IMR-90 (cell line): ENCODE measurements at regions not wholly inside any gene's neighbourhood (a gene's known extent, or its start where the extent isn't known, plus 50 kb on each side); places are given as distances from the start of the nearest gene placed in this dataset.
A peak's percentile ranks its signal among the peaks of the same experiment; 100 is the strongest.

Experiments used
- ATAC-seq: fragments of 200-7000 bp; cut with Tn5 transposase; 2 replicates; pipeline ENCODE4 v1.9.1; 2020; ENCODE audit warnings: low read depth, mild to moderate bottlenecking, moderate library complexity
- BruUV-seq: library from RNA; stranded (reverse); fragments of 400-500 nt; replicated peaks from 2 replicates; lab custom pipeline; 2021; lab: Mats Ljungman, UMichigan
- CTCF ChIA-PET: fragments of 300-600 bp; formaldehyde crosslinking; extraction: SDS; loops from one replicate; lab custom pipeline; 2021; ENCODE audit warnings: antibody characterized with exemption; lab: Yijun Ruan, JAX
- POLR2A ChIA-PET: fragments of 300-600 bp; sonication (Branson Sonifier 250); formaldehyde crosslinking; loops from one replicate; lab custom pipeline; 2022; ENCODE audit warnings: antibody characterized with exemption; ENCODE audit not compliant: unreplicated experiment; lab: Charles Lee
- DNase-seq: peaks from one replicate; pipeline ENCODE4 v3.0.0; 2013
- H2AFZ ChIP-seq: replicated peaks from 2 replicates; pipeline ENCODE3; 2013; ENCODE audit warnings: low read length, mild to moderate bottlenecking; ENCODE audit not compliant: poor library complexity
- H2AK5ac ChIP-seq: 2 replicates; pipeline ENCODE4 v1.6.1; 2013; ENCODE audit warnings: low read depth, low read length, inconsistent platforms
- H2AK9ac ChIP-seq: replicated peaks from 2 replicates; pipeline ENCODE3; 2013; ENCODE audit warnings: mild to moderate bottlenecking, low read depth, low read length, moderate library complexity; ENCODE audit not compliant: poor library complexity
- H2BK120ac ChIP-seq: 2 replicates; pipeline ENCODE4 v1.6.1; 2013; ENCODE audit warnings: low read depth, low read length, inconsistent platforms
- H2BK15ac ChIP-seq: 3 replicates; pipeline ENCODE4 v1.6.1; 2013; ENCODE audit warnings: low read depth, low read length, inconsistent platforms
- H2BK20ac ChIP-seq: 2 replicates; pipeline ENCODE4 v1.6.1; 2013; ENCODE audit warnings: low read depth, mild to moderate bottlenecking, inconsistent platforms, low read length, moderate library complexity
- H2BK5ac ChIP-seq: 2 replicates; pipeline ENCODE4 v1.6.1; 2013; ENCODE audit warnings: mild to moderate bottlenecking, low read depth, low read length, inconsistent platforms; ENCODE audit not compliant: poor library complexity, severe bottlenecking
- H3K14ac ChIP-seq: replicated peaks from 2 replicates; pipeline ENCODE4 v1.6.1; 2013; ENCODE audit warnings: low read depth, low read length, inconsistent platforms
- H3K18ac ChIP-seq: 2 replicates; pipeline ENCODE4 v1.6.1; 2013; ENCODE audit warnings: low read depth, low read length, control low read depth
- H3K23ac ChIP-seq: 2 replicates; pipeline ENCODE4 v1.6.1; 2013; ENCODE audit warnings: low read depth, low read length, inconsistent platforms
- H3K27ac ChIP-seq: 2 replicates; pipeline ENCODE4 v1.5.1; 2013; ENCODE audit warnings: mild to moderate bottlenecking, control low read depth, low read length; ENCODE audit not compliant: insufficient read depth
- H3K27me3 ChIP-seq: 2 replicates; pipeline ENCODE4 v1.6.1; 2013; ENCODE audit warnings: low read length; ENCODE audit not compliant: control insufficient read depth, insufficient read depth
- H3K36me3 ChIP-seq: 2 replicates; pipeline ENCODE4 v1.6.1; 2013; ENCODE audit warnings: low read length, mixed read lengths; ENCODE audit not compliant: control insufficient read depth, insufficient read depth
- H3K4ac ChIP-seq: 2 replicates; pipeline ENCODE4 v1.6.1; 2013; ENCODE audit warnings: low read depth, low read length, inconsistent platforms
- H3K4me1 ChIP-seq: 2 replicates; pipeline ENCODE4 v1.6.1; 2013; ENCODE audit warnings: low read length, mixed read lengths; ENCODE audit not compliant: control insufficient read depth, insufficient read depth
- H3K4me2 ChIP-seq: 2 replicates; pipeline ENCODE4 v1.6.1; 2013; ENCODE audit warnings: low read depth, mild to moderate bottlenecking, control low read depth, low read length, moderate library complexity
- H3K4me3 ChIP-seq: 2 replicates; pipeline ENCODE4 v1.5.1; 2013; ENCODE audit warnings: low read depth, mild to moderate bottlenecking, control low read depth, low read length, moderate library complexity; ENCODE audit not compliant: insufficient read depth
- H3K56ac ChIP-seq: 2 replicates; pipeline ENCODE4 v1.6.1; 2013; ENCODE audit warnings: low read length, inconsistent platforms; ENCODE audit not compliant: insufficient read depth; ENCODE audit errors: extremely low read depth
- H3K79me1 ChIP-seq, 2 experiments: 2 replicates each; pipeline ENCODE4 v1.6.1; 2013; ENCODE audit warnings: low read length in 2 of 2, inconsistent platforms in 1 of 2, low read depth in 1 of 2
- H3K9ac ChIP-seq: 2 replicates; pipeline ENCODE4 v1.6.1; 2013; ENCODE audit warnings: low read depth, low read length, control low read depth
- H3K9me1 ChIP-seq: 2 replicates; pipeline ENCODE4 v1.6.1; 2013; ENCODE audit warnings: low read length, inconsistent platforms; ENCODE audit not compliant: insufficient read depth
- H3K9me3 ChIP-seq: 2 replicates; pipeline ENCODE4 v1.6.1; 2013; ENCODE audit warnings: low read length; ENCODE audit not compliant: control insufficient read depth, insufficient read depth
- H4K20me1 ChIP-seq: 2 replicates; pipeline ENCODE4 v1.6.1; 2013; ENCODE audit warnings: low read length, inconsistent platforms; ENCODE audit not compliant: insufficient read depth
- H4K5ac ChIP-seq: 2 replicates; pipeline ENCODE4 v1.6.1; 2013; ENCODE audit warnings: mild to moderate bottlenecking, low read depth, low read length, control low read depth
- H4K8ac ChIP-seq, 2 experiments: 2 replicates each; pipeline ENCODE4 v1.6.1; 2013; ENCODE audit warnings: low read depth in 2 of 2, low read length in 2 of 2, control low read depth in 1 of 2, inconsistent platforms in 1 of 2
- H4K91ac ChIP-seq: 2 replicates; pipeline ENCODE4 v1.6.1; 2013; ENCODE audit warnings: low read depth, low read length, inconsistent platforms; ENCODE audit not compliant: insufficient read depth
- CHD1 ChIP-seq: IDR thresholded peaks from 2 replicates; pipeline ENCODE4 v1.6.1; 2012; ENCODE audit warnings: low read depth, low read length, improper control_type of control experiment
- MAFK ChIP-seq: IDR thresholded peaks from 2 replicates; pipeline ENCODE4 v1.6.1; 2012; ENCODE audit warnings: low read depth, low read length, improper control_type of control experiment
- WGBS, 2 experiments: methylation state at CpG; one replicate each; pipeline versions ENCODE4 v1.1.5 to v1.1.7; 2013; ENCODE audit warnings: missing lambda C conversion rate in 2 of 2; ENCODE audit not compliant: insufficient read length in 1 of 2; ENCODE audit errors: extremely low coverage in 2 of 2; 5-methylcytosine and 5-hydroxymethylcytosine counted together
- dilution Hi-C: fragments of 300-500 bp; cut with HindIII; formaldehyde crosslinking; loops from one replicate; pipeline ENCODE4 v1.14.3; 2018; ENCODE audit warnings: low sequenced_read_pairs; ENCODE audit not compliant: unreplicated experiment
- in situ Hi-C: fragments of 300-500 bp; cut with MboI; formaldehyde crosslinking; loops from 3 replicates; pipeline ENCODE4 v1.14.3; 2019; ENCODE audit warnings: low sequenced_read_pairs, inconsistent platforms, mixed read lengths
- intact Hi-C: fragments of 100-400 bp; cut with micrococcal nuclease; formaldehyde crosslinking; loops from 2 replicates; pipeline ENCODE4 v1.10.0; 2022

GRCh38 chr10:131845505-131846239, 55.1 kb upstream of the PPP2R2D start:
- WGBS, 2 experiments, result 64% methylated on average over 17 of the region's 26 CpGs; no CpG with 5 or more reads in 1 of the 2 experiments
- intact Hi-C loops (no loop called here), dilution Hi-C loops (no loop called here), in situ Hi-C loops (no loop called here)
- no peaks in the 10 kb centered on the region for H4K20me1 ChIP-seq
- peaks cover 52% of the 10 kb centered on the region for H3K9me3 ChIP-seq
- DNase-seq (no peak), ATAC-seq (no peak)
- H3K4me3 ChIP-seq, result no peak overlapping the region
- no peak overlapping the region for H3K4ac ChIP-seq
- H3K9me1 ChIP-seq, result no peaks in the 10 kb centered on the region
- H4K91ac ChIP-seq, result no peak overlapping the region
- no peaks in the 10 kb centered on the region for H3K4me1 ChIP-seq
- H3K27me3 ChIP-seq, result no peaks in the 10 kb centered on the region
- POLR2A ChIA-PET, result no interaction called here
- peak overlapping the region; percentile 28 for H2AK9ac ChIP-seq
- no peak overlapping the region for H2BK5ac ChIP-seq
- H4K5ac ChIP-seq, result no peak overlapping the region
- H2AFZ ChIP-seq, result no peak overlapping the region
- no peaks in the 10 kb centered on the region for H3K79me1 ChIP-seq
- H3K9ac ChIP-seq, result no peak overlapping the region
- H3K27ac ChIP-seq, result no peak overlapping the region
- no peak overlapping the region for H3K14ac ChIP-seq
- H2BK20ac ChIP-seq, result no peak overlapping the region
- H2AK5ac ChIP-seq, result no peak overlapping the region
- H3K23ac ChIP-seq, result no peak overlapping the region
- no peak overlapping the region for H2BK15ac ChIP-seq
- H3K4me2 ChIP-seq, result no peak overlapping the region
- BruUV-seq, result no TSS peak
- H4K8ac ChIP-seq, result no peak overlapping the region
- H2BK120ac ChIP-seq, result no peak overlapping the region
- no peak overlapping the region for H3K56ac ChIP-seq
- no peak overlapping the region for H3K18ac ChIP-seq
- H3K36me3 ChIP-seq, result no peaks in the 10 kb centered on the region
- CTCF ChIA-PET, result no interaction called here
- peak; percentile 28; the same call in 1 of the 2 replicates for TF ChIP-seq MAFK
- no peak for TF ChIP-seq CHD1
